GM12865 (cell line): ENCODE measurements at regions not wholly inside any gene's neighbourhood (a gene's known extent, or its start where the extent isn't known, plus 50 kb on each side); places are given as distances from the start of the nearest gene placed in this dataset.

ENCODE experiments used
- DNase-seq: peaks from one replicate; pipeline ENCODE4 v3.0.0; 2010; ENCODE audit warnings: low read depth
- H3K4me3 ChIP-seq: 2 replicates; pipeline ENCODE4 v1.5.1; 2011; ENCODE audit warnings: mild to moderate bottlenecking, low read depth, low read length, control low read depth
- CTCF ChIP-seq: IDR thresholded peaks from 2 replicates; pipeline ENCODE4 v1.5.1; 2011; ENCODE audit warnings: low read length, control low read depth, low read depth, inconsistent platforms; ENCODE audit not compliant: insufficient read depth; ENCODE audit errors: missing control alignments

DNA sequence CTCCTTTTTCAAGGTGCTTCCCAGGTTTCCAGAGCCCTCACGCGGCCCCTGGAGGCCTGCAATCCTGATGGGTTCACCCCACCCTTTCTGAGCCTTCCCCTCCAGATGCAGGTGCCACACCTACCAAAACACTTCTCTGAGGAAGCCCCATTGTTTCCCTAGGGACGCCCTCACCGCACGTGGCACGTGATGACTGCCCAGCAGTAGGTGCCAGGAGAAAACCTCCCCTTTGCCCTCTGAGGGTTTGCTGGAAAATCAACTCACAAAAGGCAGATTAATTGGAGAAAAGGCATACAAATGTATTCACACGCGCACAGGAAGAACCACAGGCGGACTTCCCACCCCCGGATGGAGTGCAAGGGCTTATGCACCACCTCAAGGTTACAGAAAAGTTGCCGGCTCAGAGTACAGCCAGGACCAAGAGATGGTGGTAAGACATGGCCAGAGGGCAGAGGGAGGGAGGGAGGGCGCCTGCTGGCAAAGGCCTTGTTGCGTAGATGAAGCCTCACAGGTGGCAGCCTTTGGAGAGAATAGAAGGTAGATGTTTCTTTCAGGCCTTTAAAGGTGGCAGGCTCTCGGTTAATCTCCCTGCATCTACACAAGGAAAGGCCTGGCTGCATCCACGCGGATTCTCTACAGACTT is 269.4 kb upstream of the RAB6C start:
- H3K4me3 ChIP-seq = no peak overlapping the region
- no peak for TF ChIP-seq CTCF
- no peak for DNase-seq

DNA sequence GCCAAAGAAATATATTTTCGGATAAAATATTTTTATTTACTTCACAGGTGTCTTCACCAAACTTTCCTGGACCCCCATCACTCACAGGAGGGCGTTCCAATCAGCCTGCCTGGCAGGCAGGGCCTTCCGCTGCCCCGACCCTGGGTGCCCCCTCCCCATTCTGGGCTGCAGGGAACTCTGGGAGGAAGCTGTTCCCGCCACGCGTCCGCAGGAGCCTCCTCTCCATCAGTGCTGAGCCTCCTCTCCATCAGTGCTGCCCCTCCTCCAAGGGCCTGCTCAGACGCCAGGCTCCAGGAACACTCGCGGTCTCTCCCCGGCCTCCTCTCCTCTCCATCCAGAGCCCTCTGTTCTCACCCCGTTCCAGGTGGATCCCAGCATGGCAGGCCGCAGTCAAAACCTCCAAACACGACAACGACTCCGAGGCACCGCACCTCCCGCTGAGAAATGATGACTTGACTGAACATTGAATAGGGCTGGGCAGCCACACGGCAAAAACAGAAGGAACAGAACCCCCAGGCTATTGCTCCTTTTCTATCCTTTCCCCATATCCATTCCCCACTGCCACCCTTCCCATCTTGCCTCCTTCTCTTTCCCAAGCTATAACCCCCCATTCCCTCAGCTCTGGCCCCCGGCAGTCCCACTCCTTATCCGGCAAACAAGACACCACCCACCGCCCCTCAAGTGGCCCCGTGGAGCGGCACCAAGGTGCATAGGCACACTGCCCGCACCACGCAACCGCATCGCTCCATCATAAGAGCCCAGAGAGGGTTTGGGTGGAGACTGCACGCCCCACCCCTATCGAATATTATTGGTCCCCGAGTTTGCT is 268.6 kb upstream of the RAB6C start:
- H3K4me3 ChIP-seq = no peak overlapping the region
- DNase-seq = no peak
- no peak for TF ChIP-seq CTCF

DNA sequence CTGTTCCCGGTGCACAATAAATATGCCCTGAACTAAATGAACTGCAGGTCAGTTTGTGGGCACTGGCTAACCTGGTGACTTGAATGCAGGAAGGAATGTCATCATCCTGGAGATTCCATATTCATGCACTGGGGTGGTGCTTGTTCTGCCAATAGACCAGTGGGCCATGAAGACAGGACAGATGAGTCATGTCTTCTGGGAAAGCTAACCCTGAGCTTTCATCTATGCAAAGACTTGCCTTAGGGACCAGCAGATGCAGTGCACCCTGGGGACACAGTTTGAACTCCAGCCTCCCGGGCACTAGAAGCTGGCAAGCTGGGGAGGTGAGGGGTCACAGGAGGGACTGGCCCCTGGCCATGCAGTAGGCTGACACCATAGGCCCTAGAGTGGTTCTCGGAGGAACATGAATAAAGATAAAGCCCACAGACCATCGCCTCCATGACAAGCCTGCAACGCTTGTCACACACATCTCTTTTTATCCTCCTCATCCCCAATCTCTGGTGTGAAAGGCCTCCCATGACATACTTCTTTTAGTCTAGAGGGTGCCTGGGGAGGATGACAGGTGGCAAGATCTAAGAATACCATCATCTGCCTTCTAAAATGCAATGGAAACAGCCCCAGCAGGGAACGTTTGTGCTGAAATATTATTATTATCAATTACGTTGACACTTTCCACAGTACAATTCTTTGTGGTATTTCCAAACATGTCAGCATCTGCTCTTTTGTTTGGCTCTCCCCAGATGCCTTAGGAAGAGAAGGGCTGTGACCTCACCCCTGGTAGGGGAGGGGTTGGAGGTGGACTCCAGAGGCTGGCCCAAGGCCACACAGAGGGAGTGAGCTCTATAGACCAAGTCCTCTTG is 267.4 kb upstream of the RAB6C start:
- TF ChIP-seq CTCF = no peak
- no peak overlapping the region for H3K4me3 ChIP-seq
- no peak for DNase-seq

- no peak for DNase-seq
Measured at GRCh38 chr2:129712676-129712985, 266.8 kb upstream of the RAB6C start.

DNA sequence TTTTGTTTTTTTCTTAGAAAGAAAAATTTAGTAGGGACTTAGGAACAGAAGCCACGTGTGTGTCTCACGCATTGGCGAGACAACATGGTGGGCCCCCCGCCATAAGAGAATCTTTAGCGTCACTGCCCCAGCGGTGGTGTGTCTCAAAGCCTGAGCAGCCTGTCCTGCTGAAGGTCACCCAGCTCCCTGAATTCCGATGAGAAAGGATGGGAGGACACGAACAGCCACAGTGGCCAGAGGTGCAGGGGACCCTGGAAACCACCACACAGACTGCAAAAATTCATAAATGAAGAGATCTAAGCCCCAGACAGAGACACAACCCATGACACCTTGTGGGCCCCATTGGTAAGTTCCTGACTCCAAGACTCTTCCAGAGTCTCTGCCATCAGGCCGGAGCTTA is 266.1 kb upstream of the RAB6C start:
- TF ChIP-seq CTCF = no peak
- no peak overlapping the region for H3K4me3 ChIP-seq
- no peak for DNase-seq

More at GRCh38 chr2:129712676-129712985, 266.8 kb upstream of the RAB6C start:
- no peak for TF ChIP-seq CTCF
- H3K4me3 ChIP-seq = no peak overlapping the region

- TF ChIP-seq CTCF = no peak
- DNase-seq = no peak
- no peak overlapping the region for H3K4me3 ChIP-seq
Measured at GRCh38 chr2:129716781-129717559, 262.5 kb upstream of the RAB6C start.
